ENCODE measurements at regions not wholly inside any gene's neighbourhood (a gene's known extent, or its start where the extent isn't known, plus 50 kb on each side); places are given as distances from the start of the nearest gene placed in this dataset.

GRCh38 chr13:63381078-63381859 lies 1965.6 kb upstream of the PCDH20 start:
- Histone ChIP-seq H3K4me3 (no peak overlapping the region), H3K4me1 (no peaks in the 10 kb centered on the region), H3K9me3 (peaks cover 0 to 16% (median 0%) of the 10 kb centered on the region in 3 donors), H3K27me3 (no peaks in the 10 kb centered on the region), H3K36me3 (no peaks in the 10 kb centered on the region), H3K27ac (no peak overlapping the region)
- TF ChIP-seq POLR2A (IDR thresholded peaks at IDR 0.05) (no peak), CTCF (IDR thresholded peaks at IDR 0.05) (no peak)
- intact Hi-C loops (cut with DNase I) = no loop called here
- WGBS, 2 donors = 62 to 63% methylated on average over 2 of the region's 2 CpGs
- DNase-seq = no peak

GRCh38 chr13:63377986-63378385 lies 1962.3 kb upstream of the PCDH20 start:
- Histone ChIP-seq H3K9me3 (peaks cover 0 to 11% (median 0%) of the 10 kb centered on the region in 3 donors), H3K27ac (no peak overlapping the region), H3K27me3 (no peaks in the 10 kb centered on the region), H3K36me3 (no peaks in the 10 kb centered on the region), H3K4me3 (no peak overlapping the region), H3K4me1 (no peaks in the 10 kb centered on the region)
- TF ChIP-seq POLR2A (IDR thresholded peaks at IDR 0.05) (no peak), CTCF (IDR thresholded peaks at IDR 0.05) (no peak)
- DNase-seq = no peak
- intact Hi-C loops (cut with DNase I) = no loop called here
- 58 to 59% methylated on average over 2 of the region's 2 CpGs for WGBS, 2 donors

- Histone ChIP-seq H3K4me1 (no peaks in the 10 kb centered on the region), H3K27me3 (no peaks in the 10 kb centered on the region), H3K27ac (no peak overlapping the region), H3K9me3 (peaks cover 0 to 7% (median 0%) of the 10 kb centered on the region in 3 donors), H3K36me3 (no peaks in the 10 kb centered on the region), H3K4me3 (no peak overlapping the region)
- 26 to 40% methylated on average over 1 of the region's 1 CpG for WGBS, 2 donors
- DNase-seq = no peak
- TF ChIP-seq POLR2A (IDR thresholded peaks at IDR 0.05) (no peak), CTCF (IDR thresholded peaks at IDR 0.05) (no peak)
- intact Hi-C loops (cut with DNase I) = no loop called here
Measured at GRCh38 chr13:63370101-63370500, 1954.5 kb upstream of the PCDH20 start.

GRCh38 chr13:63367522-63368198 lies 1952.0 kb upstream of the PCDH20 start:
- H3K4me3 ChIP-seq = no peak overlapping the region
- WGBS, 2 donors = 38 to 40% methylated on average over 2 to 3 of the region's 3 CpGs
- no peaks in the 10 kb centered on the region for H3K4me1 ChIP-seq
- intact Hi-C loops (cut with DNase I) = no loop called here
- H3K27ac ChIP-seq = no peak overlapping the region
- H3K36me3 ChIP-seq = no peaks in the 10 kb centered on the region
- no peaks in the 10 kb centered on the region for H3K27me3 ChIP-seq
- no peak for DNase-seq
- no peak for TF ChIP-seq POLR2A (IDR thresholded peaks at IDR 0.05)
- H3K9me3 ChIP-seq = peaks cover 0 to 7% (median 0%) of the 10 kb centered on the region in 3 donors

GRCh38 chr13:63364159-63364558 lies 1948.5 kb upstream of the PCDH20 start:
- intact Hi-C loops (cut with DNase I) = no loop called here
- no peak for DNase-seq
- TF ChIP-seq POLR2A (IDR thresholded peaks at IDR 0.05) (no peak), CTCF (IDR thresholded peaks at IDR 0.05) (no peak)
- H3K36me3 ChIP-seq = no peaks in the 10 kb centered on the region
- H3K4me3 ChIP-seq = no peak overlapping the region
- H3K4me1 ChIP-seq = no peaks in the 10 kb centered on the region
- no peak overlapping the region for H3K27ac ChIP-seq
- no peaks in the 10 kb centered on the region for H3K27me3 ChIP-seq
- peaks cover 0 to 7% (median 0%) of the 10 kb centered on the region in 3 donors for H3K9me3 ChIP-seq
